ENCODE measurements at regions not wholly inside any gene's neighbourhood (a gene's known extent, or its start where the extent isn't known, plus 50 kb on each side); places are given as distances from the start of the nearest gene placed in this dataset.

DNA sequence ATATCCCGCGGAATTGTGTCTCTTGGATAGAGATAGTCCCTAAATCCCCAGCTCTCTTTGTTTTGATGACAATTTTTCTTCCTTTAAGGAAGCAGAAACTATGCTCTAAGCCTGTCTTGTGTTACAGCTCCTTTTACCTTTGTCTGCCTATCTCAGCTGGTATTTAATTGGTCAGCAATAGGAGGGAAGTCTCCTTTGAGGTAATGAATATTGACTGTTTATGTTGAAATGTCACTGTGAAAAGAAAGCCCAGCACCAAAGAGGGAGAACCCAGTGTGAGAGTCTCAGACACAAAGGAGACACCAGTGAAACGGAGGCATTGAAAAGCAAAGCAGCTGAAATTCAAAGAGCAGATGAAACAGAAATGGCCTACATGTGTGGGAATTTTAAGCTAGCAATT, 372.6 kb downstream of the NR2F2 start:
- intact Hi-C loops (cut with micrococcal nuclease; ENCODE audit: unreplicated experiment) (no loop called here), in situ Hi-C loops (cut with HindIII; ENCODE audit: extremely low pct_ligation_motif_present, low pct_unique_long_range_greater_than_20kb) (no loop called here)
- no peak for DNase-seq (ENCODE audit: low spot score)
- Histone ChIP-seq H3K79me2 (ENCODE audit: insufficient read depth, low read length) (no peaks in the 10 kb centered on the region), H3K9ac (ENCODE audit: insufficient read depth, low read depth, low read length) (no peak overlapping the region), H3K4me3 (replicated peaks in 1 of 3; ENCODE audit: insufficient read depth in 1 of 3, low read depth in 2 of 3, low read length in 3 of 3) (no peak overlapping the region), H3K27ac (ENCODE audit: extremely low read length, insufficient read depth, low read length) (no peak overlapping the region), H3K9me3 (ENCODE audit: low read length) (no peaks in the 10 kb centered on the region), H4K20me1 (ENCODE audit: insufficient read depth, low read length) (no peaks in the 10 kb centered on the region), H3K27me3 (ENCODE audit: control insufficient read depth in 1 of 2, insufficient read depth in 2 of 2, low read length in 2 of 2) (no peaks in the 10 kb centered on the region), H2AFZ (ENCODE audit: low read length) (no peak overlapping the region), H3K4me1 (ENCODE audit: insufficient read depth, low read length) (no peaks in the 10 kb centered on the region), H3K36me3 (replicated peaks in 1 of 2; ENCODE audit: control insufficient read depth in 1 of 2, insufficient read depth in 2 of 2, low read length in 2 of 2) (no peaks in the 10 kb centered on the region), H3K4me2 (ENCODE audit: low read depth, low read length) (no peak overlapping the region)
- whole genome bisulfite sequencing (ENCODE audit: low lambda C conversion rate) = 4% methylated on average over 3 of the region's 3 CpGs
- ChIA-PET POLR2A (no interaction called here), CTCF (ENCODE audit: low intra/inter-chr PET ratio, low total read pairs) (no interaction called here)
- BruUV-seq (replicated peaks) = no TSS peak
- no peak for ATAC-seq
- no peak for FAIRE-seq
- TF ChIP-seq MLLT10 (CRISPR knock-in tag; IDR thresholded peaks at IDR 0.05) = no peak
- TF ChIP-seq, protein P1, sequence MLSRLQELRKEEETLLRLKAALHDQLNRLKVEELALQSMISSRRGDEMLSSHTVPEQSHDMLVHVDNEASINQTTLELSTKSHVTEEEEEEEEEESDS (CRISPR knock-in tag; IDR thresholded peaks at IDR 0.05; ENCODE audit: borderline replicate concordance) = no peak
- TF ChIP-seq, protein P2, sequence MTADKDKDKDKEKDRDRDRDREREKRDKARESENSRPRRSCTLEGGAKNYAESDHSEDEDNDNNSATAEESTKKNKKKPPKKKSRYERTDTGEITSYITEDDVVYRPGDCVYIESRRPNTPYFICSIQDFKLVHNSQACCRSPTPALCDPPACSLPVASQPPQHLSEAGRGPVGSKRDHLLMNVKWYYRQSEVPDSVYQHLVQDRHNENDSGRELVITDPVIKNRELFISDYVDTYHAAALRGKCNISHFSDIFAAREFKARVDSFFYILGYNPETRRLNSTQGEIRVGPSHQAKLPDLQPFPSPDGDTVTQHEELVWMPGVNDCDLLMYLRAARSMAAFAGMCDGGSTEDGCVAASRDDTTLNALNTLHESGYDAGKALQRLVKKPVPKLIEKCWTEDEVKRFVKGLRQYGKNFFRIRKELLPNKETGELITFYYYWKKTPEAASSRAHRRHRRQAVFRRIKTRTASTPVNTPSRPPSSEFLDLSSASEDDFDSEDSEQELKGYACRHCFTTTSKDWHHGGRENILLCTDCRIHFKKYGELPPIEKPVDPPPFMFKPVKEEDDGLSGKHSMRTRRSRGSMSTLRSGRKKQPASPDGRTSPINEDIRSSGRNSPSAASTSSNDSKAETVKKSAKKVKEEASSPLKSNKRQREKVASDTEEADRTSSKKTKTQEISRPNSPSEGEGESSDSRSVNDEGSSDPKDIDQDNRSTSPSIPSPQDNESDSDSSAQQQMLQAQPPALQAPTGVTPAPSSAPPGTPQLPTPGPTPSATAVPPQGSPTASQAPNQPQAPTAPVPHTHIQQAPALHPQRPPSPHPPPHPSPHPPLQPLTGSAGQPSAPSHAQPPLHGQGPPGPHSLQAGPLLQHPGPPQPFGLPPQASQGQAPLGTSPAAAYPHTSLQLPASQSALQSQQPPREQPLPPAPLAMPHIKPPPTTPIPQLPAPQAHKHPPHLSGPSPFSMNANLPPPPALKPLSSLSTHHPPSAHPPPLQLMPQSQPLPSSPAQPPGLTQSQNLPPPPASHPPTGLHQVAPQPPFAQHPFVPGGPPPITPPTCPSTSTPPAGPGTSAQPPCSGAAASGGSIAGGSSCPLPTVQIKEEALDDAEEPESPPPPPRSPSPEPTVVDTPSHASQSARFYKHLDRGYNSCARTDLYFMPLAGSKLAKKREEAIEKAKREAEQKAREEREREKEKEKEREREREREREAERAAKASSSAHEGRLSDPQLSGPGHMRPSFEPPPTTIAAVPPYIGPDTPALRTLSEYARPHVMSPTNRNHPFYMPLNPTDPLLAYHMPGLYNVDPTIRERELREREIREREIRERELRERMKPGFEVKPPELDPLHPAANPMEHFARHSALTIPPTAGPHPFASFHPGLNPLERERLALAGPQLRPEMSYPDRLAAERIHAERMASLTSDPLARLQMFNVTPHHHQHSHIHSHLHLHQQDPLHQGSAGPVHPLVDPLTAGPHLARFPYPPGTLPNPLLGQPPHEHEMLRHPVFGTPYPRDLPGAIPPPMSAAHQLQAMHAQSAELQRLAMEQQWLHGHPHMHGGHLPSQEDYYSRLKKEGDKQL (CRISPR knock-in tag; IDR thresholded peaks at IDR 0.05; ENCODE audit: low read depth) = no peak
- TF ChIP-seq, protein P3, sequence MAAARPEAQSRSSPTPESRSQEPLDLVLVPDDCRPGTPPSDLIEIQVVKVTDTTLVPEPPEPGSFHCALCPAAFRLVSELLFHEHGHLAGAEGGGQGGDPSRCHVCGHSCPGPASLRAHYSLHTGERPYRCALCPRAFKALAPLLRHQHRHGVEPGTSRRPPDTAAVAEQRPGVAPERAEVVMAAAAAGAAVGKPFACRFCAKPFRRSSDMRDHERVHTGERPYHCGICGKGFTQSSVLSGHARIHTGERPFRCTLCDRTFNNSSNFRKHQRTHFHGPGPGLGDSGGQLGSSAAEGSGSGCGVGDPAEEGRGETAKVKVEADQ (CRISPR knock-in tag; IDR thresholded peaks at IDR 0.05; ENCODE audit: borderline replicate concordance) = no peak

Measured in HepG2 (cell line).